LoVo (cell line): ENCODE measurements at regions not wholly inside any gene's neighbourhood (a gene's known extent, or its start where the extent isn't known, plus 50 kb on each side); places are given as distances from the start of the nearest gene placed in this dataset.

Experiments
- DNase-seq: peaks from one replicate; pipeline ENCODE4 v3.0.0-alpha.2; 2016; ENCODE audit warnings: low spot score

GRCh38 chr10:90602862-90603610 is 254.8 kb downstream of the HTR7 start:
- no peak for DNase-seq

DNA sequence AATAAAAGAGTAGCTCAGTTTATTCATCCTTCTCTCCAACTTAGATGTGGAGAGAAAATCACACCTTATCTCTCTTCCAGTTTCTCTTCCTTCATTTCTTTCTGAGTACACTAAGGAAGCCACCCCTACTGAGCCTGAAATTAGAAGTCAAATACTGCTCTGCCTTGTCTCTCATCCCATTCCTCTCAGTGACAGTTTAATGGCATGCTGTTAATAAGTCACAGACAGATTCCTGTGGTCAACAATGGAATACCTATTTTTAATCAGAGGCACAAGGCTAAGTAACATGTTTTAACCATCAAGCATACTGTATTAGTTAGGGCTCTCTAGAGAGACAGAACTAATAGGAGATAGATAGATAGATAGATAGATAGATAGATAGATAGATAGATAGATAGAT is 253.2 kb downstream of the HTR7 start:
- no peak for DNase-seq

DNA sequence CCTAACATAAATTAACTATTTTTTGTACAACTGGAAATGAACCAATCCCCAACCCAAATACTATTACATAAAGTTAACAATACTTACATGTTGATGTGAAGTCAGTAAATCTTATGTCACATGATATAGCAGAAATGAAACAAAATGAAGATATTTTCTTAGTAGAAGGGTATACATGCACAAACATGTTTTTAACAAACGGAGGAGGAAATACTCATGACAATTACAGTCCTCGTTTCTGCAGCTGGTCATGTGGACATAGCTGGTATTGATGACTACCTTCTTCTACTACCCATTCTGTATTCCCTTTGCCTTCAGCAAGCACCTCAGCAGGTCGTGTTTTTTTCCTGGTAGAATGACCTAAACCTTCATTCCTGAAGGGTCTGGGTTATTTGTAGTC is 252.3 kb downstream of the HTR7 start:
- DNase-seq, result no peak

- DNase-seq, result no peak
These were observed 245.6 kb downstream of the HTR7 start for GRCh38 chr10:90612276-90612675.

GRCh38 chr10:90614631-90615030 is 243.2 kb downstream of the HTR7 start:
- DNase-seq, result no peak

GRCh38 chr10:90621577-90621976 is 236.3 kb downstream of the HTR7 start:
- DNase-seq, result no peak

DNA sequence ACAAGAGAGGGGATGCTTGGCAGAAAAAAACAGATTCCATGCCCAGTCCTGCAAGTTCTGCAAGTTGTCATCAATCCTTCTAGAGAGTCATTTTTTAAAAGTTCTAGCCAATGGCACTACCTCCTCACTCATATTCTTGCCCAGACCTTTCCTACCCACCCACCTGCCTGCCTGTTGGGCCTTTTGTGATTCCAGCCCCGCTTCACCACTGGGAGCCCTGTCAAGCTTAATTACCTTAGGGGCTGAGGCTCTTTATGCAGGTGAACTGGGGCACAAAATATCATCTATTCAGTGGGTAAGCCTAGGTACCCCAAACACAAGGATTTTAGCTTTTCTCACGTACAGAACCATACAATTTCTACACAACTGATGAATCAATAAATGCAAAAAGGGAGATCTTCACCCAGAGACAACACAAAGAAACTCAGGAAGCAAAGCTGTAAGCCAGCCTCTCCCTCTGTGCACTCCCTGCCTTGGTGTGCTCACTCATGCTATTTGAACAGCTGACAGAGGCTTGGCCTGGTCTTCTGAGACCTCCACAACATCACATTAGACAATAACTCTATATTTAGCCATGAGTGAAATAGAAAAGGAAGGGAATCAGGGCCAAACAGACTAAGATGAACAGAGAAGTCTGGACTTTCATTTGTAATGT is 222.6 kb downstream of the HTR7 start:
- no peak for DNase-seq

- no peak for DNase-seq
These were observed 217.1 kb downstream of the HTR7 start for GRCh38 chr10:90640756-90641155.

DNA sequence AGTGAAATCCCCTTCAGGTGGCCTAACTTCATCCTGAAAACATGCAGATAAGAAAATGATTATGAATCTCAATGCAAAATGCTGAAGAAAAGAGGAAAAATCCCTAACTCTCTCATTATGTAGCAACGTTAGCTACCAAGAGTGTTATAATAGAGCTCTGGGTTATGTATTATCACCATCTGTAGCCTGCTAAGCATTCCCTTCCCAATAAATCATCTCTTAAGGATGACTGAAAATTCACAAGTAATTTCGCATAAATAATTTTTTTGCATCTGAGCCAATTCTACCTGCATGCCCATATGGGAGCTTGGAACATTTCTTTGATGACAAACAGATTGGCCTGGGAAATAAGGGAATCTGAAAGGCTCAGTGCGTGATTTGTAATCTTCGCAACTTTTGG is 216.1 kb downstream of the HTR7 start:
- DNase-seq, result no peak

DNA sequence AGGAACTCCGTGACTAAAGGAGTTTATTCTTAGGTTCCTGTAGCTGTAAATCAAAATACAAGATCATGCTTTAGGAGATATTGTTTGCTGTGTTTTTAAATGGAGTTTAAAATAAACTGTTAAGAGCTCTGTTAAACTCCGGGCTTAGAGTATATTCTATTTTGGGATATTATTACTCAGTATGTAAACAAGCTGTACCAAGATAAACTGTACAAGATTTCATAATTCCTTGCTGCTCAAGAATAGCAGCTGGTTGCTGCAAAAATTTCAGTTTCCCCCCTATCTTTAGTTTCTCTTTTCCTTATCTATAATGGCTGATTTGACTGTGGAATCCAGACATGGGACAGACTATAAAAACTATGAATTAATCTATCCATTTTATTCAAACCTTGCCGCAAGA is 215.7 kb downstream of the HTR7 start:
- DNase-seq, result no peak

- no peak for DNase-seq
These were observed 215.2 kb downstream of the HTR7 start for GRCh38 chr10:90642650-90643049.

DNA sequence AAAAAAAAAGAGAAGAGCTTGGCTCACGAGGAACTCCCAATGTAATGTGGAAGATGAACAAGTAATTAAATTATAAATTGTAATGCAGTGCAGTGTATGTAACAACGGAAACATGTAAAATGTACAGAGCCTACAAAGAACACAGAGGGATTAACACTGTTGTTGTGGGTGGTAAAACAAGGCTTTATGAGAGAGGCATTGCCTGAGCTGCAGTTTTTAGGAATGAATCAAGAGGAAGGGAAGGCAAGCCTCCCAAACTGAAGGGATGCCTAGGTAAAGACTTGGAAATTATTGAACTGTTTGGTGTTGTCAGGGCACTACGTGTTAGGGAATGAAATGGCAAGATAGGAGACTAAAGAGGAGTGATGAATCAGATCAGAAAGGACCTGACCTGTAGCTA is 213.7 kb downstream of the HTR7 start:
- no peak for DNase-seq

DNA sequence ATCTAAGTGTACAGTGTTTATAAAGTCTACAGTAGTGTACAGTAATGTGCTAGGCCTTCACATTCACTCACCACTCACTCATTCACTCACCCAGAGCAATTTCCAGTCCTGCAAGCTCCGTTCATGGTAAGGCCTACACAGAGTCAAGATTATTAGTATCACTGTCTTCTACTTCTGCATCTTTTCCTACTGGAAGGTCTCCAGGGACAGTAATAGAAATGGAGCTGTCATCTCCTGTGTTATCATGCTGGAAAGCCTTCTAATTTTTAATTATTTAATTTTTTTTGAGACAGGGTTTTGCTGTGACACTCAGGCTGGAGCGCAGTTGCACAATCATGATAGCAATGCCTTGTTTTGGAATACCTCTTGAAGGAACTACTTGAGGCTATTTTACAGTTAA is 207.0 kb downstream of the HTR7 start:
- no peak for DNase-seq

DNA sequence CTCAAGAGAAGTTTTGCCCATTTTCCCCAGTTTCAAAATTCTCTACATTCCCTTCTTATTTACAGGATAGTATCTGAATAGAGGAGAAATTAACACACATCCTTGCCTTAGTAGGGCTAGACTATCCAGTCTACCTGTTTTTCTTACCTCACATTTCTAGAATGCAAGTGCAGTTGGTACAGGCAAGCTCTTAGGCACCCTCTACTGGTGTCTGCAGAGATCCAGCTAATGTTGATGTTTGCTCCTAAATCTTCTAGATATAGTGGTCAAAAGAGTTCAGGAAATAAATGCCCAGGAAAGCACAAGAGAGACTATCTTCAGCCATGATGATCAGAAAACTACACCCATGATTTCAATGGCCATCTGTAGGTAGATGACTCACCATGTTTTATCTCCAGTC is 205.3 kb downstream of the HTR7 start:
- no peak for DNase-seq

DNA sequence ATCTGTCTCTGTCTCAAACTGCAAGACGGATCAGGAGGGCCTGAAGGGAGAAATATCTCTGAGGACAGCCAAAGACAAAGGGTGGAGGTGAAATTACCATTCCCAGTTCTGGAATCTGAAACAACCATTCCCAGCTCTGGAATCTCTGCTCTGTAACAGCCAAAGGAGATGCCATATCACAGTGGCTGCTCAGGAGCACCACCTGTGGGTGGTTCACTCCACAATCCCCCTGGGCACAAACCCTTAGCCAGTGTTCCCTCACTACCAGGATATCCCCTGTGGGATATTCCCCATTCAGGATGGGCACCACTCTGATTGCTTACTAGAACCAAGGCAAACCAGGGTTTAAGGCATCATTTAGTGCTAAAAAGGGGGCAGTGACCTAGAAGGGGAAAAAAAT is 199.0 kb downstream of the HTR7 start:
- DNase-seq, result no peak

GRCh38 chr10:90665905-90666662 is 191.8 kb downstream of the HTR7 start:
- DNase-seq, result no peak

DNA sequence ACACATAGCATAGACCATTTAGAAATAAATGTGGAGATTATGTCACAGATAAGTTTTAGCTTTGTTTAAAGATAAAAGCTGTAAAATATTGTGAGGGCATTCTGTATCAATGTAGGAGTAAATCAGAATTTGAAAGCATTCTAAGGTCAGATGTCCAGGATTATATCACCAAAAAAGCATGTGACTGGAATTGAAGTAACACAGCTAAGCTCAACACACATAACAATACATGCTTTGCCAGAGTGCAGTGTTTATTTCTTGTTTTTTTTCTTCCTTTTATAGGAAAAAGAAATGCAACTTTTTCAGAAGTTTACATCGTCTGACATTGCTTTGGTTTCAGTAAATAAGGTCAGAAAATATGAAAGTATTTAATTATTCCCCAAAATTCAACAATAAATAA is 183.4 kb downstream of the HTR7 start:
- DNase-seq, result no peak

GRCh38 chr10:90674928-90675327 is 182.9 kb downstream of the HTR7 start:
- DNase-seq, result no peak

DNA sequence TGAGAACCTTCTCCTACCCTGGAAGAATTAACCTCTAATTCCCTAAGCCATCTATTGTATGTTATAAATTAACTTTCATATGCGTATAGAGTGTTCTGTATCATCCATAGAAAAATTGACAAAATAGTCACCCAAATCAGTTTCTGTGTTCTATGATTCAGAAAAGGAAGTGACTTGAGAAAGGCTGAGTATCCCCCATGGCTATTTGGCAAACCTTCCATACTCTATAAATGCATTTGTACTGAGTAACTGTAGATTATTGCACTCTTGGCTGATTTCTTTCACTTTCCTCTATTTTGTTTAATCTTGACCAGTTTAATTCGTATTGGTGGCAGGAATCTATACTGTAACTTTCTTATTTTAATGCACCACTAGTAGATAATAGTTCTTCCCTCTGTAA is 182.2 kb downstream of the HTR7 start:
- no peak for DNase-seq
